HUES6 (cell line): ENCODE measurements at regions not wholly inside any gene's neighbourhood (a gene's known extent, or its start where the extent isn't known, plus 50 kb on each side); places are given as distances from the start of the nearest gene placed in this dataset.
A peak's percentile ranks its signal among the peaks of the same experiment; 100 is the strongest.
"Not testable (repeated sequence)": the region's sequence is repeated elsewhere in the genome, so short reads cannot be mapped to it uniquely, and the experiment has no call there.

Experiments
- H3K27ac ChIP-seq: 2 replicates; pipeline ENCODE4 v1.7.0; 2013; ENCODE audit warnings: low read depth, mild to moderate bottlenecking, low read length, inconsistent platforms
- H3K27me3 ChIP-seq: 2 replicates; pipeline ENCODE4 v1.6.1; 2013; ENCODE audit warnings: low read length; ENCODE audit not compliant: control insufficient read depth, insufficient read depth
- H3K36me3 ChIP-seq: 2 replicates; pipeline ENCODE4 v1.6.1; 2013; ENCODE audit warnings: low read length; ENCODE audit not compliant: control insufficient read depth, insufficient read depth
- H3K4me1 ChIP-seq: 2 replicates; pipeline ENCODE4 v1.6.1; 2013; ENCODE audit warnings: low read length; ENCODE audit not compliant: control insufficient read depth, insufficient read depth
- H3K4me3 ChIP-seq: 2 replicates; pipeline ENCODE4 v1.5.1; 2013; ENCODE audit warnings: low read depth, low read length
- H3K9ac ChIP-seq: one replicate; pipeline ENCODE4 v1.6.1; 2013; ENCODE audit warnings: mild to moderate bottlenecking, low read length
- H3K9me3 ChIP-seq: 2 replicates; pipeline ENCODE4 v1.6.1; 2013; ENCODE audit warnings: low read depth, low read length; ENCODE audit not compliant: control insufficient read depth, insufficient read depth

DNA sequence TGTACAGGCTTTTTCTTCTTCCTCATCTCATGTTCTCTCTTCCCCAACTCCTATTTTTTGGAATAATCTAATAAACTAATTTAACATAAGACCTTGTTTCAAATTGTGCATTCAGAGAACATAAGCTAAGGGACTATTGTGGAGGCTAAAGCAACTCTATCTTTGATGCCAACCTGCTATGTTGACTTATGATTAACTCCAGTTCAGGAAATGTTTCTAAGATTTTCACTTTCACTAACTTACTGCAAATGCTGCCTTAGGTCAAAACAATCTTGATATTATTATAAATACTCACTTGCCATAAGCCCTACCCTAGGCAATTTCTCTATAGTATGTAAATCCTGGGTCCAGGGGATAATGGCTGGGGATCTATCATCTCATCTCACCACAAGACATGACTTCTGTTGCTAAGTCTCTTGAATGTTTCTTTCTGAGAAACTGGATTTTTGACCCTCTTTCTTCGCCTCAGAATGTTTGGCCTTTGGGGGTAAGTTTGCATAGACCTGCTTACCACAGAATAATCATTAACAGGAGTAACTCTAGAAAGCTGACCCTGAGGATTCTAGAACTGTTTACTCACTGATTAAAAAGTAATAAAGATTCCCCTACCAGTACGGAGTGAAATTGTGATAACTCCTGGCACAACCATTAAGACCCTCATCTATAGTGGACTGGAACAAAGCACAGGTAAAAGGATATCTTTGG is 768.1 kb downstream of the GBE1 start:
- Histone ChIP-seq H3K27ac (no peak overlapping the region), H3K4me3 (no peak overlapping the region), H3K4me1 (no peaks in the 10 kb centered on the region)

DNA sequence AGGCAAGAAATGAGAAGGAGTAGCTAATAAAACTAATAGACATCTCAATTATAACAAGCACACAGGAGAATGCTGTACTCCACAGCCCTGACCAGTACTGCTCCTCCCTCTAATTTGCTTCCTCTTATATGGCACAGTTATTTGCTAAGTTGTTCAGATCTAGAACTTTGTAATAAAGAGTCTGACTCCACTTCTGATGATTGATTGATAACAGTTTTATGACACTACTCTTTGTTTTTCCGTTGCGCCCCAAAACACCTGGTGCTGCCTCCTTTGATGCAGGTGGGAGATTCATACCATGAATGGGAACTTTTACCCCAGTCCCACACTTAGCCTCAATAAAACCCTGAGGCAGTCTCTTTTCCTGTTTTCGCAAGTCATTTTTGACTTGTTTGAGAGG is 777.7 kb downstream of the GBE1 start:
- no peak overlapping the region for H3K9ac ChIP-seq
- H3K9me3 ChIP-seq, result no peaks in the 10 kb centered on the region
- no peaks in the 10 kb centered on the region for H3K4me1 ChIP-seq
- no peaks in the 10 kb centered on the region for H3K36me3 ChIP-seq
- H3K27ac ChIP-seq, result no peak overlapping the region
- no peaks in the 10 kb centered on the region for H3K27me3 ChIP-seq
- H3K4me3 ChIP-seq, result no peak overlapping the region

More for the DNA sequence above, 768.1 kb downstream of the GBE1 start:
- Histone ChIP-seq H3K9me3 (no peaks in the 10 kb centered on the region), H3K36me3 (no peaks in the 10 kb centered on the region), H3K9ac (no peak overlapping the region), H3K27me3 (no peaks in the 10 kb centered on the region)

DNA sequence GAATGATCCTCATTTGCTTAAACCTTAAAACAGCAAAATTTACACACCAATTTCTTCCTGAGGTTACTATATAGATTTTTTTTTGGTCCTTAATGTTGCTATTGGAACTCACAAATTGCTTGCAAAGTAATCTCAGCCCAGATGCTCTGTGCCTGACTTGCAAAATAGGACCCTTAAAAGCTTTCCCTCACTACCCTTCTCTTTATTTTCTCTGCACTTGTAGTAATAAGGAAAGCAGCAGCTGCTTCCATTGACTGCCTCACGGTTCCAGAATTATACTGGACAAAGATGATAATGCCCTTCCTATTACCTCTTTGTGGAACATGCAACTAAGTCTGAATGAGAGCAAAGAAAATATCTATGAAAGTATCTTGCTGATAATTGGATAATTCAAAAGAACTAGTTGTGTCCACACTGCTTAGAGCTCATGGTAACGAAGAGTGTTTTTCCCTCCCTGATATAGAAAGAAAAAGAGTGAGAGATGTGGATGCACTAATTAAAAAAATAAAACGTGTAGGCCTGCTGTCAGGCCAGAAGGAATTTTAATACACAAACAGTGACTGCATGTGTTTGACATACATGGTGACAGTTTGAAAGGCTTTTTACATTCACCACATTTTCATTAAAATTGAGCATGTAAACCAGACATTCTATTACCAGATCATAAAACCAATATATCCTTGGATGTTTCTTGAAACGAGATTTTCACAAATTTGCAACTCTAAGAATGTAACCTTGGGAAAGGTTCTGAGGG is 783.1 kb downstream of the GBE1 start:
- H3K27ac ChIP-seq, result no peak overlapping the region
- H3K9ac ChIP-seq, result no peak overlapping the region
- no peaks in the 10 kb centered on the region for H3K9me3 ChIP-seq
- no peaks in the 10 kb centered on the region for H3K4me1 ChIP-seq
- no peaks in the 10 kb centered on the region for H3K27me3 ChIP-seq
- H3K36me3 ChIP-seq, result no peaks in the 10 kb centered on the region
- no peak overlapping the region for H3K4me3 ChIP-seq

DNA sequence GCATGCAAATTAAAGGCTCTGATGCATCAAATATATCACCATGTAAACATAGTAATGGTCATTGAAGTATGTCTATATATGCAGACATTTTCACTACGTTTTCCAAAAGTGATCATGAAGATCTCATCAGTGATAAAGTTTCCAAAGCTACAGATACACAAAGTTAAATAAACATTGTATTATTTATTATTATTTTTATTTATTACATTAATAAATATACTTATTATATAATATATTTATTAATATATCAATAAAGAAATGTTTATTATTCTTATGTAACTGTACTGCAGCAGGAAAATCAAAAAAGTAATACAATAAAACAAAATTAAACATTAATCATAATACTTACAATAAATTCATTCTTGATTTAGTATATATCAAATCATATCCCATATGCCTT is 791.2 kb downstream of the GBE1 start:
- H3K27ac ChIP-seq, result no peak overlapping the region
- 0 out of 2 replicates have a peak, but pooled peaks cover 3% of the 10 kb centered on the region for H3K4me1 ChIP-seq
- no peak overlapping the region for H3K9ac ChIP-seq
- H3K36me3 ChIP-seq, result no peaks in the 10 kb centered on the region
- no peak overlapping the region for H3K4me3 ChIP-seq
- 0 out of 2 replicates have a peak, but pooled peaks cover 2% of the 10 kb centered on the region for H3K9me3 ChIP-seq
- no peaks in the 10 kb centered on the region for H3K27me3 ChIP-seq

DNA sequence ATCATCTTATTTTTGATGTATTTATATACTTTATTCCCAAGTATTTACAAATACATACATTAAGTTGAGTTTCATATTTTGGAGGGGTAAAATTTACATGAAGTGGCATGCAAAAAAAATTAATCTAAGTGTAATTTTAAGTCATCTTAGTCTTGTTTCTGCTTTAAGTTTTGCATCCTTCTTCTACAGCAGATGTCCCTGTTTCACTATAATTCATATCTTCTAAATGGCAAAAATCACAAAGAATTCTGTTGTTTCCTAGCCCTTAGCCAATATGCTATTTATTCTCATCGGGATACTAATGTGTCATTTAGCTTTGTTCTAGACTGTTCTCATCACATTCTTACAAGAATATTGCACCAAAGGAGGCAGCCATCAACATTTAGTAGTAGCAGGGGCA is 831.9 kb downstream of the GBE1 start:
- no peak overlapping the region for H3K4me3 ChIP-seq

DNA sequence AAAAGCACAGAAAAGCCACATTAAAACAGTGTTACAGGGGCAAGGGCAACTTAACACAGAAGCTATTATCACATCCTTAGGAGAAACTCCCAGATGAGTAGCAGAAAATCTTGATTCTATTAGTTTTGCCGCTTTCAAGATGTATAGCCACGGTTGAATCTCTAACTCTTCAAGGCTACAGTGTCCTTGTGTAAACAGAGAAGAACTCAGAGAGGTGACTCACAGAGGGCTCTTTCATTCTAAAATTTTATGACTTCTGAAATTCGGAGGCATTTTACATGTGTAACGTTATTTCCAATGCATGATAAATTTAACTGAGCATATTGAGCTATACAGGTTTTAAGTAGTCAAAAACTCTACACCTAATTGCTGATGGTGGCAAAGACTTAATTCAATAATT is 846.6 kb downstream of the GBE1 start:
- Histone ChIP-seq H3K4me1 (no peaks in the 10 kb centered on the region), H3K9ac (no peak overlapping the region), H3K9me3 (no peaks in the 10 kb centered on the region), H3K27me3 (no peaks in the 10 kb centered on the region), H3K27ac (no peak overlapping the region), H3K36me3 (no peaks in the 10 kb centered on the region), H3K4me3 (no peak overlapping the region)

More for the DNA sequence above, 831.9 kb downstream of the GBE1 start:
- H3K36me3 ChIP-seq, result no peaks in the 10 kb centered on the region
- H3K4me1 ChIP-seq, result no peaks in the 10 kb centered on the region
- peaks cover 17% of the 10 kb centered on the region for H3K9me3 ChIP-seq
- H3K27me3 ChIP-seq, result no peaks in the 10 kb centered on the region
- H3K9ac ChIP-seq, result no peak overlapping the region
- no peak overlapping the region for H3K27ac ChIP-seq

DNA sequence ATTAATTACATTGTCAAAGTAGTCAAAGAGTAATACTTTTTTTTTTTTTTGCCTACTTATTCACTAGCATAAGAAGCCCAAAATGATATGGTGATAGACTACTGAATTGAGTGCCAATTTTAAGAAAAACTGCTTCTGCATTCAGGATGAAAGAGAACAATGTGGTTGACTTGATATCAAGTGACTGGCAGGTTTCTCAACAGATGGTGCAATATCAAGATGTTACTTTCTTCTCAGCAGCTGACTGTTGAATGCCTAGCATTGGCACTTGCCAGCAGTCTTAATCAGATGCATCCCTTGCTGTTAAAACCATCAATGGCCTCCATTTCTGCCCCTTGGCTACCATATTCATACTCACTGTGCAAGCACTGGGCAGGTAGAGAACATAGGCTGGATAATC is 863.2 kb downstream of the GBE1 start:
- Histone ChIP-seq H3K27ac (no peak overlapping the region), H3K36me3 (no peaks in the 10 kb centered on the region), H3K9me3 (no peaks in the 10 kb centered on the region), H3K4me1 (no peaks in the 10 kb centered on the region), H3K4me3 (no peak overlapping the region), H3K27me3 (no peaks in the 10 kb centered on the region), H3K9ac (no peak overlapping the region)

DNA sequence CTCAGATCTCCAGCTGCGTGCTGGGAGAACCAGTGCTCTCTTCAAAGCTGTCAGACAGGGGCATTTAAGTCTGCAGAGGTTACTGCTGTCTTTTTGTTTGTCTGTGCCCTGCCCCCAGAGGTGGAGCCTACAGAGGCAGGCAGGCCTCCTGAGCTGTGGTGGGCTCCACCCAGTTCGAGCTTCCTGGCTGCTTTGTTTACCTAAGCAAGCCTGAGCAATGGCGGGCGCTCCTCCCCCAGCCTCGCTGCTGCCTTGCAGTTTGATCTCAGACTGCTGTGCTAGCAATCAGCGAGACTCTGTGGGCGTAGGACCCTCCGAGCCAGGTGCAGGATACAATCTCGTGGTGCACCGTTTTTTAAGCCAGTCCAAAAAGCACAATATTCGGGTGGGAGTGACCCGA is 864.4 kb downstream of the GBE1 start:
- H3K9ac ChIP-seq, H3K36me3 ChIP-seq, H3K27me3 ChIP-seq, H3K4me1 ChIP-seq, H3K27ac ChIP-seq, H3K9me3 ChIP-seq: not testable (repeated sequence)
- peak overlapping the region; percentile 23; the same call in 1 of the 2 replicates for H3K4me3 ChIP-seq

DNA sequence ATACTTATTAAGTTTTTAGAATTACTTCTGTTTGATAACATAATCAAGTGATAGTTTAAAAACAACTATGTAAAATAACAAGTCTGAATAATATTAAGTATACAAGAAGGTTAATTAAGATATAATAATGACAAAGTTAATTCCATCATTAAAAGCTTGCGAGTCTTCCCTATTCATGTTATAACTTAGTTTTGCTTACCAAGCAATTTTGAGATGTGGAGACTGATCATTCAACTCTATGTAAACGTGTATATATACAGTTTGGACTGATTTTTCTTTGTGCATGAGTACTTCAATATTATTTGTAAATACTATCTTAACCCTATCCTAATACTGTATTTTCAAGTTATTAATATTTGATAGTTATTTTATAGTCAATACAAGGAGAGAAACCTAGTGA is 870.9 kb downstream of the GBE1 start:
- Histone ChIP-seq H3K4me1 (no peaks in the 10 kb centered on the region), H3K9me3 (no peaks in the 10 kb centered on the region), H3K9ac (no peak overlapping the region), H3K36me3 (no peaks in the 10 kb centered on the region), H3K4me3 (no peak overlapping the region), H3K27me3 (no peaks in the 10 kb centered on the region), H3K27ac (no peak overlapping the region)

DNA sequence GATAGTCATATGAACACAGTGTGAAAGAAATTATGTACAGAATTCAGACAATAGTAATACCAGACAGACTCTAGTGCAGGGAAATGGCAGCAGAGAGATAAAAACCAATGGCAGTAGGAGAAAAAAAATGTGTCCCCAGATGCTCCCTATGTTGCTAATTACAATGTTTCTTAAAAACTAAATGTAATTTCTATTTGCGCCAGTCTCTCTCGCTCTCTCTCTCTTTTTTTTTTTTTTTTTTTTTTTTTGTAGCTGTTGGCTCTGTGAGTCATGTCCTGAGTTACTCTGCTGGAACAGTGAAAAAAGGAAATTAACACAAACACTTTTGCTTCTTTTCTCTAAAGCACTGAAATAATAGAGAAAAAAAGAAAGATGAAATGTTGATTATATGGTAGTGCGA is 871.9 kb downstream of the GBE1 start:
- Histone ChIP-seq H3K4me1 (no peaks in the 10 kb centered on the region), H3K36me3 (no peaks in the 10 kb centered on the region), H3K9ac (no peak overlapping the region), H3K27me3 (no peaks in the 10 kb centered on the region), H3K9me3 (no peaks in the 10 kb centered on the region), H3K27ac (no peak overlapping the region), H3K4me3 (no peak overlapping the region)

DNA sequence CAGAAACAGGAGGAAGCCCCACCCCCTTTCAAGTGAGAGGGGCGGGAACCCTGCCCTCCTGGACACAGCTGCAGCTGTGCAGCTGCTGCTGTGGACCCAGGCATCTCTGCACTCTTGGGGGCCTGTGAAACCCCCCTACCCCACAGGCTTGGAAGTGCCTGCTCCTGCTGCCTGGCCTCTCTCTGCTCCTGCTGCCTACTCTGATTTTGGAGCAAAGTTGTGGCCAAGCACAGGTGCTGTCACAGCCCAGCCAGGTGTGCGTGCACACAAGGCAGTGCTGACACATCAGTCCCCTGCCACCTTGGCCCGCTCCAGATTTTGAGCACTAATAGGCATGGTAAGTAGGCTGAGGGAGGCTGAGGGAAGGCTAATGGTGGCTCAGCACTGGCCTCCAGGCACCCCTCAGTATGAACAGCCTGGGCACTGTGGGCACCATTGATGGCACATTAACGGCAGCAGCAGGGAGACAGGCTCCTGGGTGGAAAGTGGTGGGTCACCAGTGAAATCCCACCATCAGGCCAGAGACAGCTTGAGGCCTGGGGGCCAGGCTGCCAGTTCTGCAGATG is 890.9 kb downstream of the GBE1 start:
- Histone ChIP-seq H3K27ac (no peak overlapping the region), H3K4me3 (no peak overlapping the region), H3K27me3 (no peaks in the 10 kb centered on the region), H3K4me1 (no peaks in the 10 kb centered on the region), H3K36me3 (no peaks in the 10 kb centered on the region), H3K9ac (no peak overlapping the region), H3K9me3 (peaks cover 8% of the 10 kb centered on the region; the same call in 1 of the 2 replicates)
